ENCODE measurements at regions not wholly inside any gene's neighbourhood (a gene's known extent, or its start where the extent isn't known, plus 50 kb on each side); places are given as distances from the start of the nearest gene placed in this dataset.
"Not testable (repeated sequence)": the region's sequence is repeated elsewhere in the genome, so short reads cannot be mapped to it uniquely, and the experiment has no call there.

- no peak for DNase-seq
- peak overlapping the region in 5 of 6 donors; percentile 86 to 94 (median 92) for H3K27ac Mint-ChIP-seq
- H3K4me1 Mint-ChIP-seq = peaks cover 45 to 51% (median 47%) of the 10 kb centered on the region in 3 donors
- H3K27me3 Mint-ChIP-seq = peaks cover 2 to 14% (median 5%) of the 10 kb centered on the region in 3 donors
- H3K4me3 Mint-ChIP-seq = no peak overlapping the region
- no peaks in the 10 kb centered on the region for H3K36me3 Mint-ChIP-seq
- no peak for ATAC-seq (ENCODE audit: low read depth in 2 of 2)
- peaks cover 0 to 3% (median 0%) of the 10 kb centered on the region in 7 donors for H3K9me3 Mint-ChIP-seq
Observed at GRCh38 chr15:66862111-66862939, 160.3 kb downstream of the SMAD6 start.

DNA sequence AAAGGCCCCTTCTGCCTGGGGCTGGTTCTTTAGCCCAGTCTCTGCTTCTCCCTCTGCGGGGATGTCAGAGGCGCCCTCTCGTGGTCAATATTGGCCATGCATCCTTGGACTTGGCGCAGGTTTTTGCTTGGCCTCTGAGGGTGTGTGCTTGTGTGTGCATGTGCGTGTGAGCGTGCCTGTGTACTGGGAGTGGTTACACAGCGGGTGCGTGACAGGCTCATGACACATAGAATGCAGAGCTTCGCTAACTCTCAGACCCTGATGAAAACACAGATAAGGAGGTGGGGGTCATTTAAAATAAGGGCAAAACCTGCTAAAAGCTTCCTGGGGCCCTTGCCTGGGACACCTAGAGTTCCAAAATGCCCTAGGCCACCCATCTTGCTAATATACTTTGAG lies 160.9 kb downstream of the SMAD6 start:
- H3K4me1 Mint-ChIP-seq = peaks cover 45 to 57% (median 47%) of the 10 kb centered on the region in 3 donors
- DNase-seq = peak; percentile 82
- H3K27ac Mint-ChIP-seq = peak overlapping the region; percentile 86 to 98 (median 93)
- peak overlapping the region in 2 of 8 donors; percentile 1 to 13 for H3K4me3 Mint-ChIP-seq
- no peaks in the 10 kb centered on the region for H3K36me3 Mint-ChIP-seq
- H3K9me3 Mint-ChIP-seq = peaks cover 0 to 3% (median 0%) of the 10 kb centered on the region in 7 donors
- H3K27me3 Mint-ChIP-seq = peaks cover 0 to 11% (median 5%) of the 10 kb centered on the region in 3 donors
- ATAC-seq (ENCODE audit: low read depth in 2 of 2) = peak; percentile 37 to 48

DNA sequence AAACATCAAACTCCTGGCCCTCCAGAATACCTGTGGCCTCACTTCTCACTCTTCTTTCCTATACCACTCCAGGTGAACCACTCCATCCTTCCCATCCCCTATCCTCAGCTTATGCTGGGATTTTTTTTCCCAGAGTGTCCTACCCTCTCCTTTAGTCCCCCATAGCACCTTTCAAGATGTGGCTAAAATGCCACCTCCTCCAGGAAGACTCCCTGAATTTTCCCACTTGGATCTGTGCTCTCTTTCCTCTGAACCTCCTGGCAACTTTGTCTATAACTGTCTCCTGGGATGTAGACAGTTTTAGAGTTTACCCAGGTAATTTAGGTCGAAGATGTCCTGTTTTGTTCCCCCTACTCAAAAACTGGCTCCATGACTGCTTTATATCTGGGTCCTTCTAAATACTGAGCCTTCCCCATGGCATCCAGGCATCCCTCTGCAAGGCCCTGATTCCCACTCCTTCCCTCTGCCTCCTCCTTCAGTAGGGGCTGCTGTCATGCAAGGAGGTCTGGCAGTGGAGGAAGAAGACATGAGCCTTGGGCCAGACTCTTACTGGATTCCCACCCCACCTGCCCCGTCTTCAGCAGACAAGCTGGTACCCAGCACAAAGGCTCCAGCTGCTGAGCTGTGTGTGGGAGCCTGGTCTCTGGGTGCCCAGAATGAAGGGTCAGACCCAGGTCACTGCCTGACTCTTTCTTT lies 161.5 kb downstream of the SMAD6 start:
- no peak for ATAC-seq (ENCODE audit: low read depth in 2 of 2)
- peaks cover 0 to 3% (median 0%) of the 10 kb centered on the region in 7 donors for H3K9me3 Mint-ChIP-seq
- H3K36me3 Mint-ChIP-seq = no peaks in the 10 kb centered on the region
- H3K4me3 Mint-ChIP-seq = peak overlapping the region in 3 of 8 donors; percentile 1 to 30 (median 13)
- H3K27me3 Mint-ChIP-seq = peaks cover 0 to 9% (median 4%) of the 10 kb centered on the region in 3 donors
- peak overlapping the region; percentile 86 to 98 (median 93) for H3K27ac Mint-ChIP-seq
- peaks cover 45 to 62% (median 47%) of the 10 kb centered on the region in 3 donors for H3K4me1 Mint-ChIP-seq
- DNase-seq = no peak

- Mint-ChIP-seq H3K27ac (peak overlapping the region; percentile 38 to 98 (median 94)), H3K4me1 (peaks cover 45 to 65% (median 51%) of the 10 kb centered on the region in 3 donors), H3K27me3 (peaks cover 0 to 5% (median 0%) of the 10 kb centered on the region in 3 donors), H3K36me3 (no peaks in the 10 kb centered on the region), H3K4me3 (peak overlapping the region in 1 of 8 donors; percentile 30), H3K9me3 (peaks cover 0 to 3% (median 0%) of the 10 kb centered on the region in 7 donors)
- ATAC-seq (ENCODE audit: low read depth in 2 of 2) (no peak), DNase-seq (no peak)
Observed at GRCh38 chr15:66864086-66864830, 162.2 kb downstream of the SMAD6 start.

- Mint-ChIP-seq H3K36me3 (no peaks in the 10 kb centered on the region), H3K27ac (peak overlapping the region; percentile 38 to 97 (median 94)), H3K9me3 (peaks cover 0 to 3% (median 0%) of the 10 kb centered on the region in 7 donors), H3K4me1 (peaks cover 48 to 65% (median 56%) of the 10 kb centered on the region in 3 donors), H3K27me3 (no peaks in the 10 kb centered on the region), H3K4me3 (no peak overlapping the region)
- ATAC-seq (ENCODE audit: low read depth in 2 of 2) (no peak), DNase-seq (no peak)
Observed at GRCh38 chr15:66864871-66865281, 162.8 kb downstream of the SMAD6 start.

DNA sequence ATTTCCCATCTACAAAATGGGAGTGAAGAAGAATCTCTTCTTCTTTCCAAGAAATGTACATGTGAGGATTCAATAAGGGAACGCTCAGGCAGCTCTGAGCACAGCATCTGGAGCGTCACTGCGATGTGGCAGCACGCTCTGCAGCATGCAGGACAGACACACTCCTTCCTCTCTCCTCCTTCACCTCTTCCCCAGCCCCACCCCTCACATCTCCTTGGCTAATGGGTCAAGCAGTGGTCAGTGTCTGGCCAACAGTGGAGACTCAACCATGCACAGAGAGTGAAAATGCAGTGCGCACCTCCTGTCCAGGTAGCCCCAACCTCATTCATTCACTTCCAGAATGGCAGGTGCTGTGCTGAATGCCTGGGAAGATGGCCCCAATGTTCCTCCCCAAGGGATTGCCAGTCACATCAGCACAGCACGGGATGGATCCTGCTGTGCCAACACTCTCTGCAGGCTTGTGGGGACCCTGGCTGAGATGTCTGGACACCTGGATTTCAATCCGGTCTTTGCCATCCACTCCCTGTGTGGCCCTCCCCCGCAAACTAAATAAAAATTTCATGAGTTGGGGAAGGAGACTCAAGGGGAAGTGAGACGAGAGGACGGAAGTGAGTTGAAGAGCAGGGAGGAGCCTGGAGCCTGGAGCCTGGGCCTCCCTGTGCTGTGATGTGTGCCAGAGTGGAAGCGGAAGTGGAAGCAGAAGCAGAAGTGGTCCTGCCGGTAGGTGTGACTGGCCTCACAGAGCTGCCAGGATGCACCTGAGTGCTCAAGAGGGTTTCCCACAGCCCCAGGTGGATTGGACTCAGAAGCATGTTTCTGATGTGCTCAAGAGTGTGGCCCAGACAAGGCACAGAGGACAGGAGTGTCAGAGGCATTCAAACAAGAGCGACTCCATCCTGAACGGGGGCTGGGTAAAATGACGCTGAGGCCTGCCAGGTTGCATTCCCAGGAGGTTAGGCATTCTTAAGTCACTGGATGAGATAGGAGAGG lies 163.9 kb downstream of the SMAD6 start:
- peaks cover 49 to 65% (median 58%) of the 10 kb centered on the region in 3 donors for H3K4me1 Mint-ChIP-seq

DNA sequence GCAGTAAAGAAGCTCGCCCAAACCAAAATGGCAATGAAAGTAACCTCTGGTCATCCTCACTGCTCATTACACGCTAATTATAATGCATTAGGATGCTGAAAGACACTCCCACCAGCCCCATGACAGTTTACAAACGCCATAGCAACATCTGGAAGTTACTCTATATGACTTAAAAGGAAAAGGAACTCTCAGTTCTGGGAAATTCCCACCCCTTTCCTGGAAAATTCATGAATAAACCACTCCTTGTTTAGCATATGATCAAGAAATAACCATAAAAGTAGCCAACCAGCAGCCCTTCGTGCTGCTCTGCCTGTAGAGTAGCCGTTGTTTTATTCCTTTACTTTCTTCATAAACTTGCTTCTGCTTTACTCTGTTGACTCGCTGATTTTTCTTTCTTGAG lies 164.6 kb downstream of the SMAD6 start:
- DNase-seq (no peak), ATAC-seq (ENCODE audit: low read depth in 2 of 2) (no peak)
- Mint-ChIP-seq H3K27ac (peak overlapping the region; percentile 89 to 99 (median 97)), H3K4me1 (peaks cover 49 to 65% (median 58%) of the 10 kb centered on the region in 3 donors), H3K27me3 (no peaks in the 10 kb centered on the region), H3K9me3 (peaks cover 0 to 3% (median 0%) of the 10 kb centered on the region in 7 donors), H3K4me3 (peak overlapping the region; percentile 11 to 92 (median 82)), H3K36me3 (no peaks in the 10 kb centered on the region)

More for the DNA sequence above, 163.9 kb downstream of the SMAD6 start:
- H3K4me3 Mint-ChIP-seq = peak overlapping the region; percentile 11 to 92 (median 82)
- ATAC-seq (ENCODE audit: low read depth in 2 of 2) = peak; percentile 94 to 96
- peaks cover 0 to 3% (median 0%) of the 10 kb centered on the region in 7 donors for H3K9me3 Mint-ChIP-seq
- peak overlapping the region; percentile 89 to 99 (median 97) for H3K27ac Mint-ChIP-seq
- H3K36me3 Mint-ChIP-seq = no peaks in the 10 kb centered on the region
- H3K27me3 Mint-ChIP-seq = no peaks in the 10 kb centered on the region
- DNase-seq = peak; percentile 94

GRCh38 chr15:66868918-66869317 lies 166.9 kb downstream of the SMAD6 start:
- H3K4me1 Mint-ChIP-seq = peaks cover 32 to 48% (median 37%) of the 10 kb centered on the region in 3 donors

GRCh38 chr15:66870880-66871388 lies 168.9 kb downstream of the SMAD6 start:
- no peak overlapping the region for H3K4me3 Mint-ChIP-seq
- ATAC-seq (ENCODE audit: low read depth in 2 of 2) (no peak), DNase-seq (no peak)
- peaks cover 15 to 34% (median 20%) of the 10 kb centered on the region in 3 donors for H3K4me1 Mint-ChIP-seq
- H3K27ac Mint-ChIP-seq = no peak overlapping the region
- H3K9me3 Mint-ChIP-seq = peaks cover 0 to 3% (median 0%) of the 10 kb centered on the region in 7 donors
- H3K36me3 Mint-ChIP-seq = no peaks in the 10 kb centered on the region
- H3K27me3 Mint-ChIP-seq = peaks cover 0 to 4% (median 2%) of the 10 kb centered on the region in 3 donors

More at GRCh38 chr15:66868918-66869317, 166.9 kb downstream of the SMAD6 start:
- H3K4me3 Mint-ChIP-seq = no peak overlapping the region
- peak overlapping the region in 2 of 6 donors; percentile 21 to 51 for H3K27ac Mint-ChIP-seq
- DNase-seq = no peak
- H3K36me3 Mint-ChIP-seq = no peaks in the 10 kb centered on the region
- ATAC-seq (ENCODE audit: low read depth in 2 of 2) = no peak
- no peaks in the 10 kb centered on the region for H3K27me3 Mint-ChIP-seq
- peaks cover 0 to 3% (median 0%) of the 10 kb centered on the region in 7 donors for H3K9me3 Mint-ChIP-seq

DNA sequence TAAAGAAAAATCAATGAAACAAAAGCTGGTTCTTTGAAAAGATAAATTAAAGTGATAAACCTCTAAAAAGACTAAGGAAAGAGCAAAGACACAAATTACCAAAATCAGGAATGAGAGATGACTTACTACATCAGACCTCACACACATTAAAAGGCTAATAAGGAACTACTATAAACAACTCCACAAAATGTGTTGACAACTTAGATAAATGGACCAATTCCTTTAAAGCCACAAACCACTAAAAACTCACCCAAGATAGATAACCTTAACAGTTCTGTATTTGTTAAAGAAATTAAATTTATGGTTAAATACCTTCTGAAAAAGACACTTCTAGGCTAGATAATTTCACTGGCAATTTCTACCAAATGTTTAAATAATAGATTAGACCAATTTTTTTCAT lies 170.4 kb downstream of the SMAD6 start:
- no peak for DNase-seq
- H3K36me3 Mint-ChIP-seq = no peaks in the 10 kb centered on the region
- peaks cover 1 to 13% (median 11%) of the 10 kb centered on the region in 3 donors for H3K27me3 Mint-ChIP-seq
- peaks cover 8 to 20% (median 16%) of the 10 kb centered on the region in 3 donors for H3K4me1 Mint-ChIP-seq
- H3K9me3 Mint-ChIP-seq = no peaks in the 10 kb centered on the region
- H3K27ac Mint-ChIP-seq = no peak overlapping the region
- no peak for ATAC-seq (ENCODE audit: low read depth in 2 of 2)
- H3K4me3 Mint-ChIP-seq = no peak overlapping the region

- not testable (repeated sequence) for H3K4me3 Mint-ChIP-seq; H3K36me3 Mint-ChIP-seq; DNase-seq; ATAC-seq (ENCODE audit: low read depth in 2 of 2); H3K9me3 Mint-ChIP-seq
- peaks cover 9 to 22% (median 12%) of the 10 kb centered on the region in 3 donors for H3K27me3 Mint-ChIP-seq
- H3K27ac Mint-ChIP-seq = peak overlapping the region in 1 of 6 donors; percentile 18
- H3K4me1 Mint-ChIP-seq = peaks cover 11 to 20% (median 12%) of the 10 kb centered on the region in 3 donors
Observed at GRCh38 chr15:66873331-66873730, 171.3 kb downstream of the SMAD6 start.

DNA sequence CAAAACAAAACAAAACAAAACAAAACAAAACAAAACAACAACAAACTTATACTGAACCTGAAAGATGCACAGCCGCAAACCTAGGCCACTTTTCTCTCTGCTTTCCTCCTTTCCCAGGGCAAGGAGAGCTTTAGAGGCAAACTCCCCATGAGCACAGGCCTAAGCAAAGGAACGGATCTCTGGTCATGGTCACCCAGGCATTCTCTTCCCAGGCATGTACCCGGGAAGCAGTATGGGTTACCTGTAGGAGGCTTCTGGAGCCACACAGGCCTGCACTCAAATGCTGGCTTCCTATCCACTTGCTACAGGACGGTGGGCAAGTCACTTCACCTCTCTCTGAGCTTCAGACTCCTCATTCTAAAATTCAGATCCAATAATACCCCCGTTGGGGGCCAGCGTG lies 171.8 kb downstream of the SMAD6 start:
- H3K36me3 Mint-ChIP-seq = no peaks in the 10 kb centered on the region
- H3K4me3 Mint-ChIP-seq = no peak overlapping the region
- H3K27ac Mint-ChIP-seq = no peak overlapping the region

More for the DNA sequence above, 171.8 kb downstream of the SMAD6 start:
- DNase-seq = no peak
- no peaks in the 10 kb centered on the region for H3K9me3 Mint-ChIP-seq
- ATAC-seq (ENCODE audit: low read depth in 2 of 2) = no peak
- H3K4me1 Mint-ChIP-seq = peaks cover 6 to 17% (median 12%) of the 10 kb centered on the region in 3 donors
- H3K27me3 Mint-ChIP-seq = peaks cover 9 to 22% (median 12%) of the 10 kb centered on the region in 3 donors

Data from naive B cell (primary cell).